Stimulated activated CD4-positive, alpha-beta T cell treated with anti-CD3 and anti-CD28 coated beads, Interleukin-12 subunit alpha, Interleukin-12 subunit beta, amount 100 ng/mL, for 4 hours (primary cell): ENCODE measurements at regions not wholly inside any gene's neighbourhood (a gene's known extent, or its start where the extent isn't known, plus 50 kb on each side); places are given as distances from the start of the nearest gene placed in this dataset.
"Not testable (repeated sequence)": the region's sequence is repeated elsewhere in the genome, so short reads cannot be mapped to it uniquely, and the experiment has no call there.

Experiments
- DNase-seq: peaks from one replicate; pipeline ENCODE4 v3.0.0-alpha.2; 2020

DNA sequence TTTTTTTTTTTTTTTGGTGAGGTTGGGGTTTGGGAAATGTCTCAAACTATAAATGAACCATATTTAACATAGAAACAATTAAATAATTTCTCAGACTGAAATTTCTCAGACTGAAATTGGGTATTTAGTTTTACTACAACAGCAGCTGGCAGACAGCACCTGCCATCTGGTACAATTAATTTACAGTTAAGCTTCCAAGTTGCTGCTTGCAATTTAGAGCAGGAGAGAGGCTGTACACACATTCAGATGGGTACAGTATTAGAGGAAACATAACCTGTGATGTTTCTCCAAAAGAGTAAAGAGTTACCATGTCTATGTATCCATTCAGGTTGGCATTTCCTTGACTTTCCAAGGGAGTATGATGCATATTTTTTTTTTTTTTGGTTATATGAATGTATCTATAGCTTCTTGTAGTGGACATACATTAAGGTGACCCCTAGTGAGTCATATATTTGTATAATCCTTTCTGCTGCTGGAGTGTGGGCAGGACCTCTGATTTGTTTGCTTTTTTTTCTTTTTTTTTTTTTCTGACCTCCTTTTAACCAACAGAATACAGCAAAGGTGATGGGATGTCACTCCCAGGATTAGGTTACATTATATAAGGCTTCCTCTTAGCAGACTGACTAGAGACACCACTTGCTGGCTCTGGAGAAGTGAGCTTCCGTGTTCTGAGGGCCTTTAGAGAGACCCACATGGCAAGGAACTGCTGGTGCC lies 201.7 kb downstream of the PTH2R start:
- no peak for DNase-seq

DNA sequence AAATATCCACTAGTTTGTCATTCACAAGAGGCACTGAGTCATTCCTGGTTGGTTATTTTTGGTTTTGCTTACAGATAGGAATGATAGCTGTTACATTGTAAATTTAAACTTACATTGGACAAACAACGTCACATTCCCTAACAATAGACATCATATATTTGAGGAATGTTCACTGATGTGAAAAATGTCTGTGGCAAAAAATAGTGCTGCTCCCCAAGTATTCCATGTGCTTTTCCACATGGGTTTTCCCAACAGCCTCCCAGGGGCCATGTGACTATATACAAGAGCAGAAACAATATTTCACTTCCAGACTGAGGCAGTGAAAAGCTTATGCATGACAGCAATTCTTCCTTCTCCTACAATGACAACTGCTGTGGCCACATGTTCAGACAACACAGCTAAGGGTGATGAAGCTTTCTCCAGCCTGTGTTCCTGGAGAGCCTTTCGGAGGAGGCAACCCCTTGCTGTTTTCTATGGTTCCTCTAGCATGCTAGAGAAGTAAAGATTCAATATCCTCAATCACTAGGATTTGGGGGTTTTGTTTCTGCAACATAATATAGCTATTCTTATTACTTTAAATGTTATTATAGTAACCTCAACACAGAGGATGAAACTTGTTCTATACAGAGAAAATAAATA lies 202.7 kb downstream of the PTH2R start:
- no peak for DNase-seq

DNA sequence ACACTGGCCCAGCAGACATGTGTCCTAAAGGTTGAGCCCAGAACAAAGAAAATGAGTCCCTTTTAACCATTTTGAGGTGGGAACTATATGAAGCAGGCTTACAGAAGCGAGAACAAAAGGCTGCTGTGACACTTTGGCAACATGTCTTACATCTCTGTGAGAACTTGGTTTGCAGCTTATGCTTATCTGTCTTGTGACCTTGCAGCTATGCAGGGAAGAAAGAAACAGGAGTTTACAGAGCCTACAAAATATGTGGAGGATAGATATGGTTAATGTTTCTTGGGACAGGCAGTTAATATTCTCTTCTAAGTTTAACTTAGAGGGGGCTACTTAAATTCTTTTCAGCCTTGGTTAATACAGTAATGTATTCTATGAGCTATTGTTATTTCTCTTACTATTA lies 209.1 kb downstream of the PTH2R start:
- DNase-seq, result not testable (repeated sequence)

DNA sequence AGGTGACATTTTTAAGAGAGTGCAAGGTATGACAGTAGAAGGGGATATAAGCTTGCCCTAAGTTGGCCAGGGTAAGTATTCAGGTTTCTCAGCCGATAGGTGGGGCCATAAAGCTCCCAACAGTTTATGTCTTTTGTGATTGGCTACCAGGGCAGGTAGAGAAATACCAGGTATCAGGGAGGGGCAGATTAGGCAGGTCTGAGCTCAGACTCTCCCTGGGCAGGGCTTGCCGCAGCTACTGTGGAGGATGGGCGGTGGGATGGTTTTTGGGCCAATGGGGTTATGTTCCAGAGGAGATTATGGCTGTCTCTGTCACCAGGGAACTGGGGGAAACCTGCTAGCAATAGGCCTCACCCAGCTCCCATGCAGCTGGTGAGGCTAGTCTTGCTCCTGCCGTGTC lies 211.6 kb downstream of the PTH2R start:
- no peak for DNase-seq

DNA sequence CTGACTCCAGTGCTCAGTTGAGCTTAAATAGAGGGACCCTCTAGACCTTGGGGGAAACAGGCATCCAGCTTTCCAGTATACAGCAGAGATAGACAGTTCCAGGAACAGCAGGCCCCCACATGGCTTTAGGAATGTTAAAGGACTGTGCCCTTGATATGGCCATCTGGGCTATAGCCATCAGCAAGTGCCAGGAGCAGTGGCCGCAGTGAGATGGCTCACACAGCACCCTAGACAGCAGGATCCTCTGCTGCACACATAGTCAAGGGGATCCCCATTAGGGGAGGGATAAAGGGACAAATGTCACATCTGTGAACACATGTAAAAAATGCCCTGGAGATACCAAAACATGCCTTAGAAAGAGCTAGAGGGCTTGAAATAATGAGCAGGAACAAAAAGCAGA lies 213.4 kb downstream of the PTH2R start:
- DNase-seq, result no peak

DNA sequence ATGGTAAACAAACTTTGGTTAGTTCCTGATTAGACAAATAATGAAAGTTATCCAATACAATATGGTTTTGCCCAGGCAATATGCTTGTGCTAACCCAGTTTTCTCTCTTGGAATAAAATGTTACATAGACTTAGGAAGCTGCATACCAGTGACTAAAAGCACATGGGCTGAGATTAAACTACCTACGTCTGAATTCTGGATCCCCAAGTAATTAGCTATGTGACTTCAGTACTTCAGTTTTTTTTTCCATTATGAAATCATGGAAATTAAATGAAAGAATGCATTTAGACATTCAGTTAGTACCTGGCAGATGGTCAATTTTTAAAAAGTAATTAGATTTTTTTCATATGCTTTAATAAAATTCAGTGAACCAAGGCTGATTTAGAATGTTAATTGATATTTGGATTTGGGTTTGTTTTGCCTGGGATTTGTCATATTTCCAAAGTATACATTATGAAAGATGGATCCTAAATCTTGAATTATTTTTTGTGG lies 213.9 kb downstream of the PTH2R start:
- no peak for DNase-seq

DNA sequence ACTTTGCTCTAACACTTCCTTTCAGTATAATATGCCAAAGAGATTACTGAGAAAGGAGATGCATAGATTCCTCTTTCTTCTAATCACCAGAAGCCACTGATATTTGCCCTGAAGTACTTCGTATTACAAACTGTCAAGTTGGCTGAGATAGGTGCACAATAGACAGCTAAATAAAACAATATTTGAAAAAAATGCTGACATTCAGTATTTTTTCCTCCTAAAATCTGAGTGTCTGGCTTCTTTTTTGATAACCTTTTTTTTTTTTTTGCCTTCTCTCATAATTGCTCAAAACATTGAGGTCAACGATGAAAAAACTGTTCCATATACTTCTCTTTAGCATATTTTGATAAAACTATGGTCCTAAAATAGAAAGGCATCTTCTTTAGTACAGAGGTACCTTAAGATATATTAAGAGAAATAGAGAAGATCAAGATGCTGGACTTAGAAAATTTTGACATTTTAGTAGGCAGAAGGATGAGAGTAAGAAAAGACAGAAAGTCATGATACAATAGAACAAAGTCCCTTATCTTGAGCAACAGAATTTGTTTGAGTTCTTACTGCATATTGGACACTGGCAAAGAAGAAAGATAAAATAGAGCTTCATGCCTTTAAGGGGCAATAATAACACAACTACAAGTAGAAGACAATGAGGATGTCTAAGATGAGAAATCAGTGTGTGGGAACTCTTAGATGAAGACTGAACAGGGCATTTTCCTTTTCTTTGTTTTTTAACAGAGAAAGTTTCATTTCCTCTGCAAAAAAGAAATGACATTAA lies 220.7 kb downstream of the PTH2R start:
- no peak for DNase-seq

DNA sequence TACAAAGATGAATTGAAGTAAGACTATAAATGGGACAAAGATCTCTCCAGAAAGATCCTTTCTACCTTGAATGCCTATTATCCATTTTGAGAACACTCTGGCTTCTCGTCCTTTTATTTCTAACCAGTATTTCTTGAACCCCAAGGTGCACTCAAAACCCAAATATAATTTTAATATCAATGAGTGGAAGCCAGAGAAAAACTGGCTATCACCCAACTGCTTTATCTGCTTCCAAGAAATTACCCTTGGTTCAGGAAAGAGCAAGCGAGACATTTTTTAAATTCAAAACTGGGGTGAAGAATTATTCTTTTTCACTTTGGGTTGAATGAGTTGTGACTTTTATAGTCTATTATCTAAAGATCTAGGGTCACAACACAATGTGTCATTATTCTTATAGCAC lies 221.3 kb downstream of the PTH2R start:
- no peak for DNase-seq

DNA sequence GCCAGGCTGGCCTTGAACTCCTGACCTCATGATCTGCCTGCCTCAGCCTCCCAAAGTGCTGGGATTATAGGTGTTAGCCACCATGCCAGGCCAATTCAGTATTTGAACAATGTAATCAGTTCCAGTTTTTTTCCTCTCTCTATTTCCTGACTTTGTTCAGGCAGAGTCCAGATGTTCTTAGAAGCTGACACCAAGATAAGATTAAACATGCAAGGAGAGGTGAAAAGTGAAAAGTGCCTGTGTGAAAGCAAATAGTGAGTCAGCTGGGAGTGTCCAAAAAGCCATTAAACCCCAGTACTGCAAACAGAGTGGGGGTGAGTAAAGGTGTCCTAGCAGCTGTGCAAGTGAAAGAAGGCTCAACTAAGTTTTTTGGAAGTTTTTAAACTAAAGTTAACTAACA lies 231.5 kb downstream of the PTH2R start:
- no peak for DNase-seq

DNA sequence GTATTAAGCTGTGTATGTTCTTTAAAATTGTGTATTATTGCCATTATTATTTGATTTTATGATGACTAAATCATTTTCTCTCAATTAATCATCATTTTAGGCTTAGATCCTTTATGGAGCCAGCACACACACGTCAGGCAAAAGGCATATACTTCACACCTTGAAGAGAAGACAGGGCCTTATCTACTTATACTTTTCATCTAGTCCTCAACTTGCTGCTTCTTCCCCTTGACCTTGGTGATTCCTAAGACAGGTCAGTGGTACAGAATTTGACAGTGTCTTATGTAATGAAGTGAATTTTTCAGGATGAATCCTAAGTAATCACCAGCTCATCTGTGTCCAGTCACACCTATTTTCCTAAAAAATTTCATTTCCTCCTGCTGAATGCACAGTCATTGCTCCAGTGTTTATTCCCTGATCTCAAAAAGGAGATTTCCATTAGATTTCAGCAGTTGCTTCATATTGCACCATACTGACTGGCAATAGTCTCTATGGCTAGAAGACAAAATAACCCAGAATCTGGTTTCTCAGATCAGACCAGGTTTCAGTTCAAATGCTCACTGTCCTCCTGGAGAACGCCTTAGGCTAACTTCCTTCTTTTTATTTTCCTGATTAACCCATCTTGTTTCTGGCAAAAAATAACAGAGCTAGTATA lies 235.7 kb downstream of the PTH2R start:
- DNase-seq, result no peak

DNA sequence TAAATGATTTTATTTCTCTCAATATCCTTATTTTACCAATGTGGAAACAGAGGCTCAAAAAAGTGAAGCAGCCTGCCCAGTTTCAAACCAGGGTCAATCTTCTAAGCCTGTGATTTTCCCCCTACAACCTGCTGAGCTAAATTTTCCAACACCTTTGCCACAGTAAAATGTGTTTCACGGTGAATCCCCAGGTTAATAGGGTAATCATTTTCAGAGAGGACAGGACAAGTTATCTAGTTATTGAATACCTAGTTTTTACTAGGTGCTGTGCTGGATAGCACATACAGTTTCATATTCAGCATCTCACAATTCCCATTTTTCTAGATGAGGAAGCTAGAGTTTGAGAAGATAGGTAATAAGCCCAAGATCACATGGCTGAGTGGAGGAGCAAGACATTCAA lies 236.6 kb downstream of the PTH2R start:
- no peak for DNase-seq

DNA sequence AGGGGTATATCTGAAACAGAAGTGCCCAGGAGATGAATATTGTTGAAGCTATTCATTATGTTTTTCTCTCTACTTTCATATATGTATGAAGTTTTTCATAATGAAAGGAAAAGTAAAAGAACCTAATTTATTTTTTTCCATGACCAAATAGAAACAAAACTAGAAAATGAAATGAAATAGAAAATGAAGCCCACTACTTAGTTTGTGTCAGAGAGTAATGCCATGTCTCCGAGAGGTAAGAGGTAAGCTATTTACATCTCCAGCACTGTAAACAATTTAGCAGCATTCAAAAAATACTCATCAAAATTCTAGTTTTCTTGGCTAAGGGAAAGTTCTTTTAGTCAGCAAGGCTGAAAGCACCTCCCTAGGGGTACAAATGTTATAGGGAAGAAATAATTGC lies 238.6 kb downstream of the PTH2R start:
- DNase-seq, result no peak

DNA sequence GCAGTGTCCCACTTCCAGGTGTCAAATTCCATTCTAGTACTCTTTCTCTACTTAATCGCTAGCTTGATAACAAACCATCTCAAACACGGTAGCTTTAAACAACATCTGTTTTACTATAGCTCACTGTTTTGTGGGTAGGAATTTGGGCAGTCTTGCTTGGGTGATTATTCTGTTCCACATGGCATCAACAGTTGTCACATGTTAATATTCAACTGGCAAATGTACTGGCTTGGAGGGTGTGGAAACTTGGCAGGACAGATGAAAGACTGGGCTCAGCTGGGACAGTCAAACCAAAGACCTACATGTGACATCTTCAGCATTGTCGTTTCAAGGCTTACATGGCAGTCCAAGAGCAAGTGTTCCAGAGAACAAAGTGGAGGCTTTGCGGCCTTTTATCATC lies 241.8 kb downstream of the PTH2R start:
- no peak for DNase-seq

DNA sequence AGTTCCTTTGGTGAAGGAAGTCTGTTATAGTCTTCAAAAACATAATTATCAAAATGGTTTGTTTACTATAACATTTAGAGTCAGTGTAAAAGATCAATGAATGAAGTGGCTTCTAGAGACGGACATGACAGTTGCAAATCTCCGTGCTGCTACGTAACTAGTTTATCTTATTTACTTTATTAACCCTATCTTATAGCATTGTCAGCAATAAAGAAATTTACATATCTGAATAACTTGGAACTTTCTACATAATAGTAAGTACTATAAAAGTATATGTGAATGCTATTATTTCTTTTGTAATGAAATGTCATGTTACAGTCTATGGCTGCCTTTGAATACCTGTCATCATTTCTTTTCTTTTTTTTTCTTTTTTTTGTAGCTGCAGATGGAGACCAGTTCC lies 246.8 kb downstream of the PTH2R start:
- DNase-seq, result no peak

DNA sequence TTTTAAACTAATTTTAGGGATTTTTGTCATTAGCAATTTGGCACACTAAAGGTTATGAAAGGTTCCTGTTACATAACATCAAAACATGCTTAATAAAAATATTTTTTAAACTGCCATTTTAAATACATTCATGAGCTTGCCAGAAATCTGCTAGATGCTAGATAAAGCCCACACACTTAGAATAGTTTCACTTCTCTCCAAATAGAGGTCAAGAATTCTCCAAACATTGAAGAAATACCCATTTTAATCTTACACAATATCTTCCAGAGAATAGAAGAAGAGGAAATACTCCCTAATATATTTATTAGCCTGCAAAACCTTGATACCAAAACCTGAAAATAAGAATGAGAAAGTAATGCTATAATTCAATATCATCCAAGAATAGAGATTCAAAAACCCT lies 247.5 kb downstream of the PTH2R start:
- DNase-seq, result no peak

DNA sequence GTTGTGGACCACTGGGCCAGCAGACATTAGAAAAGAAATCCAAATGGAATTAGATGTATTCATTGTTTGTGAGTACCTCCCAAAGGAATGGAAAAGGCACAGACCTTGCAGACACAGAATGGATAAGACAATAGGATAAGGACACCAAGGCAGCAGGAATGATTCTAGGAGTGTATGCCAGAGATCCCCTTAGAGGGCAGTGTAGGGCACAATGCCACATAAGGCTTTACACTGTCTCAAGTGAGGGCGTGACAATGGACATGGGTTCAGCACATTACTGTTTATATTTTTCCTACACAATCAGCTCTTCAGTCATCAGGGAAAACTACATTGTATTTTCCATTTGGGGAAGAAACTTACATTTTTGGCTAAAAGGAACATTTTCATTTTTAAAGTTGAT lies 250.9 kb downstream of the PTH2R start:
- no peak for DNase-seq

DNA sequence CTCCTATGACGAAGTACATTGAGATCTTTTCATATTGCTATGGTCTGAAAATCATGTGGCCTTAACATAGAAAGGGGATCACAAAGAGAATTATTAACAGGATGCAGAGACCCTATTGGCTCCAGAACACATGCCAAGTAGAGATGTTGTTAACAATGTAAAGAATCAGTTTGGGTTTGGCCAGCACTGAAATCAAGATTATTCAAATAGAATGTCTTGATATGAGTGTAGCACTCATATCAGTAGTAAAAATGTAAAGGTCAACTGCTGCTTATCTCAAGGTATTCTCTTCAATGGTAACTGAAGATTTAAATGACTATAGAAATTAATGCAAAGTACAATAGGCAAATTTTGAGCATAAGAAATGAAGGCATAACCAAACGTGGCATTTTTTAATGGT lies 262.8 kb downstream of the PTH2R start:
- DNase-seq, result no peak

DNA sequence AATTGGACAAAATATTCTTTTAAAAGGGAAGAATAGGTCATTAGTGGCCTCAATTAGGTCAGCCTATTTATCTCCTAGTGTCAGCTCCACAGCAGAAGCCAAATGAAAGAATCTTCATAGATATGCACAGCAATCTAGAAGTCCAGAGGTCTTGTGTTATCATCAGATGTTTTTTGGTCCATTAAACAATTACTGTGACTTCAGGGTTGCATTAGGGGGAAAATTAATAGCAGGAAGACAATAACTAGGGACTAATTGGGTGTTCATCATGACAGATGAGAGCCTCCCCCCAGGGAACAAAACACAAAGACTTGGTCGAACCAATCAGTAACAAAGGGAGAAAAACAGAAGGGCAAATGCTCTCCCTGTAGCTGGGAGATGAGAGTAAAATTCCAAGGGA lies 264.7 kb downstream of the PTH2R start:
- DNase-seq, result no peak

DNA sequence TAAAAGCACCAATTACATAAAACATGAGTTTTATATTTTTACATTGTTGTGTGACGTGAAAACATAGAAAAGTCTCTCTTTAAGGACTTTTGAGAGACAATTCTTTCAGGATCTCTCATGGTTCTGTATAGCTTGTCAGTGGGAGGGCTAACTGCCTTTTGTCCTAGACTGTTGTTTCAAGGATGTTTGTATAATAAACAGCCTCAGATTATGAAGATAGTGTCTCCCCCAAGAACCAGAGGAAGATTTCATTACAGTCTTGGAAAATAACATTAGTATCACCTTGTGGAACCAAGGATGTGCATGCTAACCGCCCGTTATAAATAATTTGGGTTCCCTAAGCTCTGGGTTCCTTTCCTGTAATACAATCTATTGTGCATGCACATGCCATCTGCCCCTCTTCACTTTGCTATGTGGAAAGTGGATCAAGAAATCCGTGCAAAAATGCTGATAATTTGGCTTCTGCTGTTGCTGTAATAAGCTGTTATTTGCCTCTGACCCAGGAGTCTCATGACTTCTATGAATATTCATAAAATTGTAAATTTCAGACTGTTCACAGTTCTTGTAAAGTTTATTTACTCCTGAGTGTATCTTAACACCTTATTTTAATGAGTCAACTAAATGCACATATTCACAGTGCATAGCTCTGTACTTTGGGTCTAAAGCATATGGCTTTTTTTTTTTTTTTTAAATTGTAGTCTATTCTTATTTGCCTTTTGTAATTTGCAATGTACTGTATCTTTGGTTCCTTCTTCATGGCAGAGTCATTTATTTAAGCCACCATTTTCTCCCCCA lies 265.5 kb downstream of the PTH2R start:
- no peak for DNase-seq

DNA sequence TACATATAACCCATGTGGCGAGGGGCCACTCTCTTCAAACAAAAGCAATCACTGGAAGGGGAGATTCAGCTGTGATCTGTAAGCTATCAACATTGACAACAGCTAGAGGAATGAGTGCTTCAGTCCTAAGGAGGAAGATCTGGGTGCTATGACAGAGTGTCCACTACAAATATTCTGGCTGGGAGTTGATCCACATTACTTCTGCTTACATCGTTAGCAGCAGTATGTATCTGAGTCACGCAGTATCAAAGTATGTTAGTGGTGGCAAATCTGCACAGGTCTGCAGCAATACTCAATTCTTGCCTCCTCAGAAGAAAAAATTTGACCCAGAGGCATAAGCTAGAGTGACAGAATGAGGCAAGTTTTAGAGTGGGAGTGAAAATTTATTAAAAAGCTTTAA lies 267.0 kb downstream of the PTH2R start:
- no peak for DNase-seq

DNA sequence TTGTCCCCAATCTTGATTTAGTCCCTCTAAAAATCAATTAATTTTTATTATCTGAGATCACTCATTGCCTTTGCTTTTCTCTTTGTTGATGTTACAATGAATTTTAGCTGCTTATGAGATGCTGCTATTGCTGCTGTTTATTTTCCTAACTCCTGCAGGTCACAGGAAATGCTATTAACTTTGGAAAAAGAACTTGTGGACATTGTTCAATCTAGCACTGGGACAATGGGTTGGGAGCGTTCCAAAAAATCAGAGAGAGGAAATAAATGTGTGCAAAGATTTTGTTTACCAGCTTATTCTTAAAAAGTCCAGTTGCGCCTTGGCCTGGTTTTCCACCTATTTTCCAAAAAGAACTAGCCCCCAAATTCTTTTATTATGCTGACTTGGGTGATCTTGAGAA lies 268.3 kb downstream of the PTH2R start:
- DNase-seq, result no peak

DNA sequence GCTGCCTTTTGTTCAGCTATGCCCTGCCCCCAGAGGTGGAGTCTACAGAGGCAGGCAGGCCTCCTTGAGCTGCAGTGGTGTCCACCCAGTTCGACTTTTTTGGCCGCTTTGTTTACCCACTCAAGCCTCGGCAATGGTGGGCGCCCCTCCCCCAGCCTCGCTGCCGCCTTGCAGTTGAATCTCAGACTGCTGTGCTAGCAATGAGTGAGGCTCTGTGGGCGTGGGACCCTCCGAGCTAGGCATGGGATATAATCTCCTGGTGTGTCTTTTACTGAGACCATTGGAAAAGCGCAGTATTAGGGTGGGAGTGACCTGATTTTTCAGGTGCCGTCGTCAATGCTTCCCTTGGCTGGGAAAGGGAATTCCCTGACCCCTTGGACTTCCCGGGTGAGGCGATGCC lies 279.3 kb downstream of the PTH2R start:
- not testable (repeated sequence) for DNase-seq

DNA sequence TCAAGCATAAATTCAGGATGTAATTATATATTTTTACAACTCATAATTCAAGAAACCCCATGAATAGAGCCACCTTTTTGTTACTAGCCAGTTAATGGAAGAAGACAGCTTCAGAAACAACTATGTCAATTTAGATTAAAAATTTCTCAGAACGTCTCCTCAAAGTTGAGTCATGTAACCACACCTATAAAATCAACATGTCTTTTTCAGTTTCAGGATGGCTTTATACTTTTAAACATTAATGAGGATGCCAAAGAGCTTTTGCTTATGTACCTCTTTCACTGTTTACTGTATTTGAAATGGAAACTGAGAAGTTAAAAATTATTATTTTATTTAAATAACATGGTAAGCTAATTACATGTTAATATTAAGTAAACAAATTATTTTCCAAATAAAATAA lies 280.1 kb downstream of the PTH2R start:
- DNase-seq, result no peak
